ENCODE measurements at regions not wholly inside any gene's neighbourhood (a gene's known extent, or its start where the extent isn't known, plus 50 kb on each side); places are given as distances from the start of the nearest gene placed in this dataset.
A peak's percentile ranks its signal among the peaks of the same experiment; 100 is the strongest.
"Not testable (repeated sequence)": the region's sequence is repeated elsewhere in the genome, so short reads cannot be mapped to it uniquely, and the experiment has no call there.

DNA sequence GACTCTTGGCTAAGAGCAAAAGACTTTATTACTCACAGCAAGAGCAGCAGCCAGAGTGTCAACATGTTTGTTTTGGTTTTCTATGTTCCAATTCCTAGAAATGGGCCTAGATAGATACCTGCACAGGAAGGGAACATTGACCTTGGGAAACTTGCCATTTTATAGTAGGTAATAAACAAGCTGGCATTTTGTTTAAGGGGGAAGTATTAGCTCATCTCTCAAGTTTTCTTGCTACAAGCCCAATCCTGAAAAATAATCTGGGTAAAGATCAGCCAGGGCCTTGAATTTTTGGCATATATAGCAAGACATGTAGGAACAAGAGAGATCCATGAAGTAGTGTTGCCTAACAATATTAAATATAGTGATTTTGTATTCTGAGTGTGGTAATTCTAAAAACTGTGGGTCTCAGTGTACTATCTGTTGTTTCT, 51.4 kb upstream of the RGL1 start:
- DNase-seq, result no peak

DNA sequence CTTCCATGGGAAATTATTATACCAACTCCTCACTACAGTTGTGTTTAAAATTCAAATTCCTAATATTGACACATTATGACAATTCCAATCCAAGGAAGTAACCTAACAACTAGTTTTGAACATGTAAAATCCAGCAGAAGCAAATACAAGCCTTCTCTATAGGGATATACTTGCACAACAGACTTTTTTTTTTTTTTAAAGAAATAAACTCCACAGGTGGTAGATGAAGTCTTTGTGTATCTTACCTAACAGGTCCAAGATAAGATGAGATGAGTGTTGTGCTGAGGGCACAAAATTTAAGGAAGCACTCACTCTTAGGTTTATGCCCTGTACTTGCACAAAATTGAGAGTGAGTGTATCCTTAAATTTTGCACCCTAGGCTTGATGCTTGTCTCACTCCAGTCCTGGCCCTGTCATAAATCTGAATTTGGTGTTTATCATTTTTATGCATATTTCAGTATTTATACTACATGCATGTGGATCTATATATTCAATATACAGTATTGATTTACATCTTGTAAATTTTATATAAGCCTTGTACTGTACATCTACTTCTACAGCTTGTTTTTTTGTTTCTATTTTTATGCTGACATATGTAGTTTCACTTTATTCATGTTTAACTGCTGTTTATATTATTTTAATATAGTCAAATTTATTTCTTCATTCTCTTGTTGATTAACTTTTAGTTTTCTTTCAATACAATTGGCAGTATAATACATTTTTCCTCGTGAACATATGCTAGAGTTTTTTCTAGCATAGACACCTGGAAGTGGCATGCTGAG, 60.6 kb upstream of the RGL1 start:
- no peak for DNase-seq

DNA sequence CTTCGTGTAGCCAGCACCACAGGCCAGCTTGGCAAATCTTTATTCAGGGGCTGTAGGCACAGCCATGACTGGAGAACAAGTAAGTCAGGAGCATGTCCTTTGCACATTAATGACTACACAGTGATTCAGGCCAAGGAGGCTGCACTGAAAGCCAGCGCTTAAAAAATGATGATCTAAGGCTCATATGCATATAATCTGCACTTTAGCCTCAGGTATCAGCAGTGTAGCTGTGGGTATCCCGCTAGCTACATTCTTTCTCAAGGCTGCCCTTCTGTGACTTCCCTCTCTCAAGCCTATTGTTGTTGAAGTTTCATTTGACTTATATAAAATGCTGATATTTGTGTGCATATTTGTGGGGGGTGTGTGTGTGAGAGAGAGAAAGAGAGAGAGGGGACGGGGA, 62.6 kb upstream of the RGL1 start:
- no peak for DNase-seq

GRCh38 chr1:183739741-183740271, 65.1 kb upstream of the RGL1 start:
- no peak for DNase-seq

DNA sequence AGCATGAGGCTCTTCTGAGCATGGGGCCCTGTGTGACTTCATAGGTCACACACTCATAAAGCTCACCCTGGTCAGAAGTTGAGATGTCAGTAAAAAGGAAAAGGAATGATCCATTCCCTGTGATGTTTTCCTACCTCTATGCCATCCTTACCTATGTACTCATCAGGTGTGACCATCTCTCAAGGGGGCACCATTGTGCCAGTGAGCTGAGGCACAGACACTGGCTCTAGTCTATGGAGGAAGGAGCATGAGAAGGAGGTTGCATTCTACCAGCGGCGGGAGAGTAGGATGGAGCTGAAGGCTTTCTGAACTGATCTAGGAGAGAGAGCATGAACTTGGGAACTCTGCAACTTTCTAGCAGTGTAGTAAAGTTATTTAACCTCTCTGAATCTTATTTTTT, 65.8 kb upstream of the RGL1 start:
- DNase-seq, result no peak

GRCh38 chr1:183737916-183738315, 67.0 kb upstream of the RGL1 start:
- not testable (repeated sequence) for DNase-seq

- no peak for DNase-seq
Observed at GRCh38 chr1:183736343-183736742, 68.6 kb upstream of the RGL1 start.

DNA sequence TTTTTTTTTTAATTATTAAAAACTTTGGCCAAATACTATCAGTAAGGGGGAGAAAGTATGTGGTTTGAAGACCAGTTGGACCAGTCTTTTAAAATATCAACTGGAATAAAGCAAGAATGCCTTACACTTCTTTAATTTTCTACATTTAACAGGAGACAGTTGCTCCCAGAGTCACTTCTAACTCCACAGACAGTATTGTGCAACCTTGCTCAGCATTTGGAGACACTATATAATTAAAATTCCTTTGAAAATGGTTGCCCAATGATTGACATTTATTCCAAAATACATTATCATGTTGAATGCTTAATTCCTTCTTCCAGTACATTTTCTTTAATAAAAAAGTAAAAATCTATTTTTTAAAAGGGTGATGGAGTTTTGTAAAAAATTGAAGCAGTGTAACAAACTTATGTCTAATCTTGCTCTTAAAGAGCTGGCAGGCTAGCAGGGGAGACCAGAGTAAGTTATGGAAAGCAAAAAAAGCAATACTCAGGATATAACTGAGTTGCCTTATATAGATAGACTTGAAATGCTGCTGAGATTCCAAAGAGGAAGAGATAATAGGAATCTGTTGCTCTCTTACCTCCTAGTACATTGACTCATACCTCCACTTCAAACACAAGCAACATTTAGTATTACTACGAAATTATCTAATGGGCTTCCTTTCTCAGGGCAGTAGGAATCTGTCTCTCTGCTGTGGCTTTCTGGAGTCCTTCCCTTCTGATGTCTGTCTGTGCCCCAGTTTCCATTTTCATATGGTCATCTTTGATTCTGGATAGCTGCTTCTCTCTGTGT, 69.7 kb upstream of the RGL1 start:
- DNase-seq, result no peak

GRCh38 chr1:183734543-183735036, 70.3 kb upstream of the RGL1 start:
- peak; percentile 50 for DNase-seq

- no peak for DNase-seq
Observed at GRCh38 chr1:183733715-183734114, 71.2 kb upstream of the RGL1 start.

- peak; percentile 35 for DNase-seq
Observed at GRCh38 chr1:183732236-183732880, 72.6 kb upstream of the RGL1 start.

GRCh38 chr1:183730886-183731573, 73.9 kb upstream of the RGL1 start:
- DNase-seq, result peak; percentile 41

- no peak for DNase-seq
Observed at GRCh38 chr1:183730107-183730724, 74.7 kb upstream of the RGL1 start.

DNA sequence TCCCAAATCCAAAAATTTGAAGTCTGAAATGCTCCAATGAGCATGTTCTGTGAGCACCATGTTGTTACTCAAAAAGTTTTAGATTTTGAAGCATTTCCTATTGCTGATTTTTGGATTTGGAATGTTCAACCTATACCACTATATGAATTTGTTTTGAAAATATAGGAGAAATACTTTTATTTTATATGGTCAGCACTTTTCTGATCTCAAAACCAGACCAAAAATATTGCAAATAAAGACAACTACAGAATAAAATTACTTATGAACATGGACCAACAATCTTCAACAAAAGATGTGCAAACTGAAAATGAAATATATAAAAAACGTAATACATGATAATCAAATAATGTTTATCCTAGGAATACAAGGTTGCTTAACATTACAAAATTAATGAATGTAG, 73.7 kb upstream of the APOBEC4 start:
- DNase-seq, result no peak

GRCh38 chr1:183724350-183725042, 71.4 kb upstream of the APOBEC4 start:
- no peak for DNase-seq

GRCh38 chr1:183723571-183723970, 70.5 kb upstream of the APOBEC4 start:
- no peak for DNase-seq

- no peak for DNase-seq
Observed at GRCh38 chr1:183721041-183721440, 67.9 kb upstream of the APOBEC4 start.

- DNase-seq, result peak; percentile 18
Observed at GRCh38 chr1:183720028-183720427, 66.9 kb upstream of the APOBEC4 start.

DNA sequence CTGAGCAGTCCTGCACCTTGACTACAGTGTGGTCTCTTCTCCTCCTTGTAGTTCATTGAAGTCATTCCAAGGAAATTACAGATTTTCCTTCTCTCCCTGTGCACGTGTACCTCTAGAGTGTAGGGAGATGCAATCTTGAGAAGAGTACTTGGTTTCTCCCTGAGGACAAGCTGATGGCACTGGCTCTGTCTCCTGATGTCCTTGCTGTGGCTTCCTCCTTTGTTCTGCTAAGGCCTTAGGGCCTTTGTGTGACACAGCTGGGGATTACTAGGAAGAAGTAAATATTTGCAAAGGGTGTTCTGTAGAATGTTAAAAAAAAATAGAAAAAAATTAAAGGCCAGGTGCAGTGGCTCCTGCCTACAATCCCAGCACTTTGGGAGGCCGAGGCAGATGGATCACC, 66.2 kb upstream of the APOBEC4 start:
- no peak for DNase-seq

DNA sequence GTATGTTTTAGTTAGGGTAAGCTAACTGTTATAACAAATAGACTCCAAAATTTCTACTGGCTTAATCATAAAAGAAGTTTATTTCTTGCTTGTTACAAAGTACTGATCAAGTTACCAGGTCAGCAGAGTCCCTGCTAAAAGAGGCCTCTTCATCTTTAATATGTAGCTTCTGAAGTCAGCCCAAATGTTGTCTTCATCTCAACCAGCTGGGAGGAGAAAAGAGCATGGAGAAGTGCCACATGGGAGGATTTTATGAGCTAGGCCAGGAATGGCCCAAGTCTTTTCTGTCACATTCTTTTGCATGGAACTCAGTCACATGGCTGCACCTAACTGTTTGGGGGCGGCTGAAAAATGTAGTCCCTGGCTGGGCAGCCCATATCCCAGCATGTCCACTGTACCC, 63.2 kb upstream of the APOBEC4 start:
- no peak for DNase-seq

- DNase-seq, result peak; percentile 93
Observed at GRCh38 chr1:183711741-183712361, 58.7 kb upstream of the APOBEC4 start.
